Fibroblast of skin of right biceps (primary cell): ENCODE measurements at regions not wholly inside any gene's neighbourhood (a gene's known extent, or its start where the extent isn't known, plus 50 kb on each side); places are given as distances from the start of the nearest gene placed in this dataset.

Source experiments
- DNase-seq: peaks from one replicate; pipeline ENCODE4 v3.0.0-alpha.2; 2013

DNA sequence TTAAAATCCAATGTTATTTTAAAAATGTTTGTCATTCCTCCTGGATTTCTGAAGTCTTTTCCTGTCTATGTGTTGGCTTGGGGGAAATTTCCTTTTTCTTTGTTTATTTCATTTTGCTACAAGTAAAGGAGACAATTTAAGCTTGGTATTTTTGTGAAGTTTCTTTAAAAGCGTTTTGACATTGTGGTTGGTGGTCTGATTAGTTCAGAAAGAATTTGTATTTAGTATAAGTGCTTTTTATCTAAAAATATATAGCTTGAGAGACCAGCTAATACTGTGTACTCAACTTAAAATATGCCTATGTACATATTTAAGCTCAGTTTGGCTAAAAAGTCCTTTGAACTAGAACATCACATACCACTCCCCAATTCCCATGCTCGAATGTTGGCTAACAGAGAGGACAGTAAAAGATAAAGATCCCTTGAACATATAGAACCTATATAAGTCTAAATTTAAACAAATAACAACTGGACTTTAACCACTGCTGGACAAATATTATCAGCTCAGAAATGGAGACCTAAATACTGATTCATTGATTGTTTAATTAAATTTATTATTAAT is 237.6 kb downstream of the TLE4 start:
- DNase-seq = peak; percentile 22

DNA sequence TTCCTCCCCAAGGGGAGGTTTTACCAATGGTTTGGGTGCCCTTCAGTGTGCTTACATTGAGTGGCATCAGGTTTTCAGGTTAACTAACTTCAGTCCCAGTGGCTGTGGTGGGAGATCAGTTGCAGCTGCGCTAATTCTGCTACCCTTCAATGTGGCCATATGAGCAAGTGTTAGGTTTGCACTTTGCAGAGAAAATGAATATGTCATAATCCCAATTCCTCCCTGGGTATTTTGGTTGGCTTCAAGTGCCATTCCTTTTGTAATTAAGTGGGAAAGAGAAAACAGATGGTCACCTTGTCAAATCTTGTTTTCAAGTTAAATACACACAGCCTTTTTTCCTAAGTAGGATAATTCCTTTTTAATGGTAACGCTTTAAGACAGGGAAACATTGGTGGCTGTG is 236.2 kb downstream of the TLE4 start:
- no peak for DNase-seq

DNA sequence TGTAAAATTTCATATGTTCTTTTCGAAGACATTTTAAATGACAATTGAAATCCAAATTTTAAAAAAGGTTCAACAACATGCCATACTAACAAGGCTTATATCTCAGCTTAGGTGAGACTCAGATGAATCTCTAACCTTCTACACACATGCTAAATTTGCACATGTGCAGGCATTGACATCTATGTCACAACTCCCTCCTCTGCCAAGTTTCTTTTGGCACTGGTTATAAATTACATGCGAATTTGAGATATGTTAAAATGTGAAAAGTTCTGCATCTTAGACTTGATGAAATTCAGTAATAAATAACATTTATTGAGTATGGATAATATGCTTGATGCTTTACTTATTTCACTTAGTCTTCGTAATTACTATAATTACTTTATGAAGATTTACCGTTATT is 234.3 kb downstream of the TLE4 start:
- no peak for DNase-seq

DNA sequence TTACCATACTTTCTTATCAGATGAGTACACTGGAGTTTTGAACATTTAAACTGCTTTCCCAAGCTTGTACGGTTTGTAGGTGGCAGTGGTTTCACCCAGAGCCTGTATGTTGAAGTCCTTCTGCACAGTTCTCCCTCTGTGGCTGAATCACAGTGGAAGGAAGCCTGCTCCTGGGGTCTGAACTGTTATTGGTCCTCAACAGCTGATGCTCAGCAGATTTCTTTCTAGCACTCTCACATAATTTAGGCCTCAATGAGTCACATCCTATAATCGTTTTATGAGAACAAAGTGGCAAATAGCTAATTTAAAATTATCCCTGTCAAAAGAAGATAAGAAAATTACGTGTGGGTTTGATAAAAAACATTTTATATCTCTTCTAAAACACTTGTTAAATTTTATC is 229.7 kb downstream of the TLE4 start:
- peak; percentile 2 for DNase-seq

DNA sequence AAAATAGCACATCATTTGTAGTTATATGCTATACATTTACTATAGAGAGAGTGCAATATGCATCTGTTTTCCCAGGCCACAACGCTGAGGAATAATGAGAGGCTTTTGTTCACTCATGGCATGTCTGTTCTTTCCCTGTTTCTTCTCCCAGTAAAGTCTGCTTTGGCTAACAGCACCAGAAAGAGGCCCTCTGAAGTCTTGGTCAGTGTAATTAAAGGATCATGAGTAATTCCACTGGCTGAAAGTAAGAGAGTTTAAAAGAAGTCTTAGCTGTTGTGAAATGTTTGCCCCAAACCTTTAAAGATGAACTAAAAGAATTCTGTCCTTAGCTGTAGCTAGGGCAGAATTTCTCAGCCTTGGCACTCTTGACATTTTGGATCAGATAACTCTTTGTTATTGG is 228.8 kb downstream of the TLE4 start:
- no peak for DNase-seq

DNA sequence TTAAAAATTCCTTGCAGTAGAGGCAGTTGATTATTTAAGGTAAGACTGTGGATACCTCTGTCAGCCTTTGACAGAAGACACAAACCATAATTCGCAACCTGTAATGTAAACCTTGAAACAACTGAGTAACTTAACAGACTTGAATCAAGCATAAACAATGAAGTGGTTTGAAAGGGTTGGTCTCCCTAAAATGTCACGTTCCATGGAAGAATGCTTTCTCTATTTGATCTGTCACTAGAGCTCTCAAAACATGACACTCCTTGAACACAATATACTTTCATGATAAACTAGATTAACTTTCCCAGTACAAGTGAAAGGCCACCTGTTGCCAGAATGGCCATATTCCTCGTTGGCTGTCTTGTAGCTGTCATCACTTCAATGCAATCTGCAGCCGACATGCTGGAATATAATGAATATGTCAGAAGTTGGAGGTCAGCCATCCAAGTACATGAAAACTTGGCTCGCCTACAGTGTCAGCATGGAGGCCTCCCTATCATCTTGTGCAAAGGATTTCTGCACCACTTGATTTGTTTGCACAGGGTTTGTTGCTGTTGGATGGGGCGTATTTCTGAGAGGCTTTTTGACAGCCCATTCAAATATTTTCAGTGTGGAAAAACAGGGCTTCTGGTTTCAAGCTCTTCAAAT is 228.0 kb downstream of the TLE4 start:
- DNase-seq = peak; percentile 71

DNA sequence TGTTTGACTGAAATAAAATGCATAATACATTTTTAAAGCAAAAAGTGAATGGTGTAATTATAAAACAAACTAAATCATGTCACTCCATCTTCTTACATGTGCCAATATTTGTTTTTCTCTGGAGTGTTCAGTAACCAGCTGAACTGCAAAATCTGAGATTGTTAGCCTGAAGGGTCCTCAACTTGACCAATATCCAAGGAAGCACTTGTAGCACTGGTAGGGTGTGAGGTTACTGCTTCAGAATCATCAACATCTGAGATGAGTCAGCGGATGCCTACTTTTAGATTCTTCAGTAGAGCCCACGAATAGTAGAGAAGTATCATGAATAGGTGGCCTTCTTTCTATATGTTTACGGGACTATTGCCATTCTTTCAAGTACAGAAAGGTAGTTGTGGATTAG is 226.7 kb downstream of the TLE4 start:
- no peak for DNase-seq

DNA sequence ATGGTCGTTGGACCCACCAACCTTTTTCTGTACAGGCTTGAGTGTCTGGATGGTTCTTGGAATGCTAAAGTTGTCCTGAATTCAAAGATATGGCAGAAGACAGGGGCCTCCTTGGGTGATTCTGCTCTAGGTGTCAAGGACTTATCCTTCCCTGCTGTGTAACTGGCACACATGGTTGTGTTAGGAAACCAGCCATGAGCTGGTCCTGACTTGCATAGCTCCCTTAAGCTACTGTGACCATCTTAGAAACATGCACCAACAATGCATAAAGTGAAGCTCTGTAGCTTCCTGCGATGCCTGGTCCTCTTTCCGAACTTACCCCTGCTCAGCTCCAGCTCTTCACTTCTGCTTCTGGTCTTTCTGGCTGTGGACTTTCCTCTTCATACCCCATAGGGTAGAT is 224.6 kb downstream of the TLE4 start:
- no peak for DNase-seq

DNA sequence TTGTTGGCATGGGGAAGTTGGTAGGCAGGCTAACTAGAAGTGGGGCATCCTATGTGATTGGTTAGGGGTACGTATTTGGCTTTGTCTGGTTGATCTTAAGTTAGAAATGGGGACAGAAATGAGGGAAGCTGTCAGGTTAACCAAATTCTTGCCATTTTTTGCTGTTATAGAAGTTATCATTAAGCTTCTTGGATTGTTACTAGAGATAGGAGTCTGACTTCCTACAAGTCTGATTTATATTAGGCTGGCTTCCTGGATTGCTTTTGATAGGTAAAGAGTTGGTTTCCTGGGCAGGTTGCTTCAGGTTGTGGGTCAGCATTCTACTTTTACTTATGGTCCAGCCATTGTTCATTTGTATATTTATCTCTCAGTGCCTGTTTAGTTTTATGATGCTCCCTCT is 216.9 kb downstream of the TLE4 start:
- no peak for DNase-seq

DNA sequence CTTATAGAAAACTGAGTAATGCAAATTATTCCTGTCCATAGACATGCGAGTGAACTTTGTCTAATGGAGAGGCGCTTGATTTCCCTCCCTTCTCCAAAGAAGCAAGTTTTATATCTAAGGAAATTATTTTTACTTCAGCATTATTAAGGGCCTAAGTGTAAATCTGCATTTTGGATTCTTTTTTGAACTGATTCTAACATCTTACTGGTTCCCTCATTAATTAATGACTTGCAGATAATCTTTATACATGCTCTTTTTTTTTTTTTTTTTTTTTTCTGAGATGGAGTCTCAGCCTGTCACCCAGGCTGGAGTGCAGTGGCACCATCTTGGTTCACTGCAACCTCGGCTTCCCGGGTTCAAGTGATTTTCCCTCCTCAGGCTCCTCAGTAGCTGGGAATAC is 209.5 kb downstream of the TLE4 start:
- no peak for DNase-seq

DNA sequence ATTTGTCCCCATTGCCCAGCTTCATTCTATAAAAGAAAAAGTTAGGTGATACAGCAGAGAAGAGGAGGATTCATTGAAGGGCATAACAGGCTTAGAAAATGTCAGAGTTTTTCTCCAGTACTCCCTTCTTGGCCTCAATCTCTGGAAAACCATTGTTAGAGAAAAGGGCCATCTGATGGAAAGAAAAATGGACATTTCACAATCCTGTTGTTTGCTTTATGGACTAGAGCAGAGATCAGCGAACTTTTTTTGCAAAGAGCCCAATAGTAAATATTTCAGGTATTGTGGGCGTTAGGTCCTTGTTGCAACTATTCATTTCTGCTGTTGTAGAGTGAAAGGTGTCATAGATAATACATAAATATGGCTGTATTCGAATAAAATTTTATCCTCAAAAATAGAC is 208.8 kb downstream of the TLE4 start:
- DNase-seq = no peak

DNA sequence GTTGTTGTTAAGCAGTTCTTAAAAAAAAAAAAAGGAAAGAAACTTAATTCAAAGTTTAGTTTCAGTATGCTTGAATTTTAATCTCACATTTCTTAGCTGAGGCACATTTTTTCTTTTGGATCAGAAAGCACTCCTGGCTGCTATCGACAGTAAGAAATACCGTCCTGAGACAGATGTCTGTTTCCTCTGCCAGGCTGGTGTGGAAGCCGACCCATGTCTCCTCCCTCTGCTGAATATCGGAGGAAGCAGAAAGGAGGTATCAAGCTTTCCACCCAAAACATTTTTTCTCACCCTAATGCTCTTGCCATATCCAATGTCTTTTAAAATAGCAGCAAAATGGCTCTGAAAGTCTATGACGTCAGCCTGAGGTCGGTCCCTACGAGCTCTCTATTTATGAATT is 208.1 kb downstream of the TLE4 start:
- DNase-seq = no peak

DNA sequence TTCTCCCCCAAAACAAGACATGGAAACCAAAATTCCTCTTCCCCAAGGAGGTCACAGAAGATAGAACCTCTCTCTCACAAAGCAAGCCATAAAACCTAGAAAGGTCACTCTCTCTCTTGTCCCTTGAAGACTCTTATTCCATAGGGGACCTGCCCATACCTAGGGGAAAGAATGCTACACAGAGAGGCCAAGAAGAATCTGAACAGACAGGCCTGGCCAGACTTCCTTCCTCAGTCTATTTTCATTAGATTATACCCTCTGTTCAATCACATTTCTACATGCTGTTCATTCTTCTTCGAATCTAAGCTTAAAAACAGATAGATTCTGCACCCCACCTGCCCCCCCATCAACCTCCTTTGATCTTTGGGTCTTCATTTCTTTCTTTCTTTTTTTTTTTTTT is 206.8 kb downstream of the TLE4 start:
- no peak for DNase-seq

DNA sequence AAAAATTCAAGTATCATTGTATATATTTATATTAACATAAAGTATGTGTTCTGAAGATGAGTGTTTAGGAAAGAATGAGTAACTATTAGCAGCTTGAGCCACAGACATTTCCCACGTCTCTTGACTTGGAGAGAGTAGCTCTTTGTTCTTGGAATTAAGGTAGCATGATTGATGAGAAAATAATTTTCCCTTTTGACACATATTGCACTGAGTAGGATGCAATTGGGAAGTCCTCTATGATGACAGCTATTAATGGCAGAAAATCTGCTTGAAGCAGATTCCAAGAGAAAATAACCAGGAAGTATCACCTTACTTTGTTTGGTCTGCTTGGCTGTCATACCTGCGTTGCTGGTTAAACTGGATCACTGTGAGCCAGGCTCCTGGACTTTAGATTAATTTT is 204.8 kb downstream of the TLE4 start:
- peak; percentile 59 for DNase-seq
